ENCODE measurements at regions not wholly inside any gene's neighbourhood (a gene's known extent, or its start where the extent isn't known, plus 50 kb on each side); places are given as distances from the start of the nearest gene placed in this dataset.

GRCh38 chr12:54126696-54127537, 61.9 kb downstream of the SMUG1 start:
- peak overlapping the region; percentile 66 to 74 for H3K4me3 ChIP-seq (ENCODE audit: low read depth in 1 of 2, low read length in 2 of 2)
- peak overlapping the region; percentile 52 to 56 for H3K9ac ChIP-seq (ENCODE audit: low read depth in 1 of 2, low read length in 2 of 2)
- peak overlapping the region; percentile 67 for H3K27ac ChIP-seq (ENCODE audit: low read depth, low read length)
- no peaks in the 10 kb centered on the region for H3K36me3 ChIP-seq (ENCODE audit: control insufficient read depth in 1 of 2, insufficient read depth in 2 of 2, low read length in 2 of 2)
- peaks cover 16 to 35% of the 10 kb centered on the region in 2 donors for H3K27me3 ChIP-seq (ENCODE audit: control insufficient read depth in 1 of 2, insufficient read depth in 2 of 2, low read length in 2 of 2)
- H3K4me1 ChIP-seq (ENCODE audit: control insufficient read depth in 1 of 2, insufficient read depth in 2 of 2, low read length in 2 of 2): peaks cover 3 to 8% of the 10 kb centered on the region in 2 donors
- H3K9me3 ChIP-seq (ENCODE audit: control insufficient read depth in 1 of 2, low read length in 2 of 2): no peaks in the 10 kb centered on the region

- Histone ChIP-seq H3K4me1 (ENCODE audit: control insufficient read depth in 1 of 2, insufficient read depth in 2 of 2, low read length in 2 of 2) (peaks cover 3 to 8% of the 10 kb centered on the region in 2 donors), H3K36me3 (ENCODE audit: control insufficient read depth in 1 of 2, insufficient read depth in 2 of 2, low read length in 2 of 2) (no peaks in the 10 kb centered on the region), H3K27ac (ENCODE audit: low read depth, low read length) (no peak overlapping the region), H3K4me3 (ENCODE audit: low read depth in 1 of 2, low read length in 2 of 2) (peak overlapping the region in 1 of 2 donors; percentile 74), H3K27me3 (ENCODE audit: control insufficient read depth in 1 of 2, insufficient read depth in 2 of 2, low read length in 2 of 2) (peaks cover 17 to 39% of the 10 kb centered on the region in 2 donors), H3K9me3 (ENCODE audit: control insufficient read depth in 1 of 2, low read length in 2 of 2) (no peaks in the 10 kb centered on the region), H3K9ac (ENCODE audit: low read depth in 1 of 2, low read length in 2 of 2) (peak overlapping the region in 1 of 2 donors; percentile 25)
These were observed 61.1 kb downstream of the SMUG1 start for GRCh38 chr12:54127538-54128259.

GRCh38 chr12:54128416-54128815, 60.4 kb downstream of the SMUG1 start:
- Histone ChIP-seq H3K4me3 (ENCODE audit: low read depth in 1 of 2, low read length in 2 of 2) (no peak overlapping the region), H3K27ac (ENCODE audit: low read depth, low read length) (no peak overlapping the region), H3K9ac (ENCODE audit: low read depth in 1 of 2, low read length in 2 of 2) (no peak overlapping the region)

GRCh38 chr12:54129028-54129903, 59.5 kb downstream of the SMUG1 start:
- Histone ChIP-seq H3K27me3 (ENCODE audit: control insufficient read depth in 1 of 2, insufficient read depth in 2 of 2, low read length in 2 of 2) (peaks cover 28 to 52% of the 10 kb centered on the region in 2 donors), H3K36me3 (ENCODE audit: control insufficient read depth in 1 of 2, insufficient read depth in 2 of 2, low read length in 2 of 2) (no peaks in the 10 kb centered on the region)

More at GRCh38 chr12:54128416-54128815, 60.4 kb downstream of the SMUG1 start:
- H3K36me3 ChIP-seq (ENCODE audit: control insufficient read depth in 1 of 2, insufficient read depth in 2 of 2, low read length in 2 of 2): no peaks in the 10 kb centered on the region
- peaks cover 3 to 8% of the 10 kb centered on the region in 2 donors for H3K4me1 ChIP-seq (ENCODE audit: control insufficient read depth in 1 of 2, insufficient read depth in 2 of 2, low read length in 2 of 2)
- no peaks in the 10 kb centered on the region for H3K9me3 ChIP-seq (ENCODE audit: control insufficient read depth in 1 of 2, low read length in 2 of 2)
- H3K27me3 ChIP-seq (ENCODE audit: control insufficient read depth in 1 of 2, insufficient read depth in 2 of 2, low read length in 2 of 2): peaks cover 24 to 44% of the 10 kb centered on the region in 2 donors

More at GRCh38 chr12:54129028-54129903, 59.5 kb downstream of the SMUG1 start:
- H3K9ac ChIP-seq (ENCODE audit: low read depth in 1 of 2, low read length in 2 of 2): no peak overlapping the region
- no peak overlapping the region for H3K27ac ChIP-seq (ENCODE audit: low read depth, low read length)
- no peak overlapping the region for H3K4me3 ChIP-seq (ENCODE audit: low read depth in 1 of 2, low read length in 2 of 2)
- no peaks in the 10 kb centered on the region for H3K9me3 ChIP-seq (ENCODE audit: control insufficient read depth in 1 of 2, low read length in 2 of 2)
- H3K4me1 ChIP-seq (ENCODE audit: control insufficient read depth in 1 of 2, insufficient read depth in 2 of 2, low read length in 2 of 2): peaks cover 3 to 8% of the 10 kb centered on the region in 2 donors

Measured in duodenal mucosa (tissue), 2 donors.